NOMO-1 (cell line): ENCODE measurements at regions not wholly inside any gene's neighbourhood (a gene's known extent, or its start where the extent isn't known, plus 50 kb on each side); places are given as distances from the start of the nearest gene placed in this dataset.
A peak's percentile ranks its signal among the peaks of the same experiment; 100 is the strongest.

Experiments
- DNase-seq, 2 experiments: peaks; one replicate each; lab custom pipeline; 2025; ENCODE audit not compliant: unreplicated experiment in 2 of 2; lab: John Stamatoyannopoulos, UW

- DNase-seq, result no peak
Observed at GRCh38 chr12:93197067-93197593, 180.6 kb upstream of the NUDT4 start.

DNA sequence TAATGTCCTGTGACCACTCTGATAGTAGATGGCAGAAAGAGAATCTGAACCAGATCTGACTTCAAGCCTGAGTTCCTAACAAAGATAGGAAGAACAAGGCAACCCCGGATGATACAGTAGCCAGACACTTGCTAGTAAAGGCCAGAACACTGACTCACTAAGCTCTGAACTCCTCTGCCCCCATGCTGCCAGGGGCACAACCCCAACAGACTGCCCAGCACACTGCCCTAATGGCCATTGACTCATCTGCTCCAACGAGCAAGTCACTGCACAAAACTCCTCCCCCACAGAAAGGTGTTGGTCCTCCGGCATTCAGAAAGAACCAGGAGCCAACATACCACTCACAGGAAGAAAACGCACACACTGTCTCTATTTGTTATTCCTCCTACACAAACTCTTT is 179.6 kb upstream of the NUDT4 start:
- DNase-seq, result no peak

DNA sequence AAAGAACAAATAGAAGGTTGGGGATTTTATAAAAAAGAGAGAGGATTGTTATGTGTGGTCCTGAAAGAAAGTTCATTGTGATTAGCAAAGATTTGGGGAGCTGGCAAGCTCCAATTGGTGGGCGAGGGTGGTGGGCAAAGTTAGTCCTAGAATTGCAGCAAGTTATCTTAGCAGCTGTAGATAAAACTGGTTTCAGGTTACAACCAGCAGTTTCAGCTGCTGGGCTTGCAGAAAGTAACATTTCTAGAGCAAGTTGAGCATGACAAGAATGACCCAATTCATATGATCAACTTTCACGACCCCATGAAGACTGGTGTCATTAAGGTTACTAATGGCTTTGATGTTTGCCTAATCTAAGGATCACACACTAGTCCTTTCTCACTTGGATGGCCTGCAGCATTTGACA is 177.9 kb upstream of the NUDT4 start:
- no peak for DNase-seq

DNA sequence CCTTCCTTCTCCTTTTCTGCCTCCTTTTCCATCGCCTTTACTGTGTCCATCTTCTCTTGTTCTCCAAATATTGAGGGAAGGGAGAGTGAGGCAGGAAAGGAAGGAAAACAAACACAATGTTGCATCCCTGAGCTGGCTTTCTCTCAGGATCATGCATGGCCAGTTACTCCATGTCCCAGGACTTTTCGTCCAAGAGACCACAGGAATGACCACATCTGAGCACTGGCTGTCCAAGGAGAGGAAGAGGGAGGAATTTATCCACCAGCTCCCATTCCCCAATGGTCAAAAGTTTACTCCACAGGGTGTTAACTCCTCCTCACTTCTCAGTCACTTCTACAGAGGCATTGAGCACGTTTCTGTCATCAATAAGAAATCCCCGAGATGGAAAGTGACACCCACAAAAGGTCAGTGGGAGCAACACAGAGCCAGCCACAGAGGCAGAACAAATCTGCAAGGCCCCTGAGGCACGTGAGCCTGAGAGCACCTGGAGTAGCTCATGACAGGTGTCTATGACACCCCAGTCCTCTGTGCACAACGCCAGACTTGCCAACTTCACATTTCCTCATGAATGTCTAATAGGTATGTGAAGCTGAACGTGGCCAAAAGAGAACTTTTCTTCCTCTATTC is 177.3 kb upstream of the NUDT4 start:
- DNase-seq, result no peak

DNA sequence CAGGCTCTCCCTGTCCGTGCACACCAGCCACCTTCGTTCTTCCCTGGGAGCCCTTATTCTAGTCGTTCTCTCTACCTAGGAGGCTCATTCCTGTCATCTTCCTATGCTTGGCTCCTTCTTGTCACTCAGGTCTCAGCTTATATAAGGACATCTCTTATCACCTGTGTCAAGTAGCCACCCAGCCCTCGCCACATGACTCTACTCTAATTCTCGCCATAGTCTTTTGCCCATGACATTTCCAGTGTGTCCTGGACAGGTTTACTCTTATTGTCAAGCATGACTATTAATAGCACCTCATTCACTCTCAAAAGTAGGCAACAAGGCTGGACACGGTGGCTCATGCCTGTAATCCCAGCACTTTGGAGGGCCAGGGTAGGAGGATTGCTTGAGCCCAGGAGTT is 175.7 kb upstream of the NUDT4 start:
- no peak for DNase-seq

DNA sequence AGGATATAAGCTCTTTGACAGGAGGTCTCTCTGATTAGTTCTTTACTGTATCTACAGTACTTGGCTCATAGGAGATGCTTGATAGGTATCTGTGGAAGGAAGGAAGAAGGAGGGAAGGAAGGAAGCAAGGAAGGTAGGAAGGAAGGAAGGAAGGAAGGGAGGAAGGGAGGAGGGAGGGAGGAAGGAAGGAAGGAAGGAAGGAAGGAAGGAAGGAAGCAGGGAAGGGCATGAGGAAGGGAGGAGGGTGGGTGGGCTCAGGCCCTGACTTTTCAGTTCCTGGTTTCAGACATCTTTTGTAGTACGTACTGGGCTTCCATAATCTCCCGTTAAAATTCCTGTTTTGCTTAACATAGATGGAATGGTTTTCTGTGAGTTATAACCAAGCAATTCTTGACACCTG is 175.0 kb upstream of the NUDT4 start:
- no peak for DNase-seq

GRCh38 chr12:93203361-93203760 is 174.4 kb upstream of the NUDT4 start:
- DNase-seq, result no peak

DNA sequence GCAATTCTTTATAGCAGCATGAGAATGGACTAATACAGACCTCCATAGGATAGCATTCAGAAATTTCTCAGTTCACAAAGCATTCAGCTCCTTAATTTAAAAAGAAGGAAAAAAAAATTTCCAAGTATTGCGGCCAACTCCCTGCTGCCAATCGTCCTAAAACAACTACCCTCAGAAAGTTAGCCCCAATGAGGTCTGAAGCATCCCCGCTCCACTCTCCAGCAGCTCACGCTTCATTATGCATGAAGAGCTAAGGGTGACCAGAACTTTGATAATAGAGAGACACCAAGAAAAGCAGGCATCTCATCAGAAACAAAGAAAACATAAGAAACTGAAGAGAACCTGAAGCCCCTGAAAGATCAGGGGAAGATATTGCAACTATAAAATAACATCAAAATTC is 172.8 kb upstream of the NUDT4 start:
- no peak for DNase-seq

DNA sequence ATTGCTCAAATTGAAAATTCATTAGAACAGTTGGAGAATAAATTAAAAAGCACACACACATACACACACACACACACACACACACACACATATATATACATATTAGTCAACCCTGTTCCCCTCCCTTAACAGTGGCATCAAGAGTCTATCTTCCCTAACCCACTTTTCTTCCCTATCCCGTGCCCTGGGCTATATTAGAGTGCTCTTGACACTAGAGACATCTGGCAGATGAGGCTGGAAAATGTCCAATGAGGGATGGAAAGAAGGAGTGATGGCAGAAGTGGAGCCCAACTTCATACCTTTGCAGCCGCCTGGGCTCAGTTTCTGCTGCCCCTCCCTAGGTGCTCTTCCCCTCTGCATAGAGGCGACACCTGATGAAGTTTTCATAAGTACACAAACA is 172.4 kb upstream of the NUDT4 start:
- DNase-seq, result no peak

DNA sequence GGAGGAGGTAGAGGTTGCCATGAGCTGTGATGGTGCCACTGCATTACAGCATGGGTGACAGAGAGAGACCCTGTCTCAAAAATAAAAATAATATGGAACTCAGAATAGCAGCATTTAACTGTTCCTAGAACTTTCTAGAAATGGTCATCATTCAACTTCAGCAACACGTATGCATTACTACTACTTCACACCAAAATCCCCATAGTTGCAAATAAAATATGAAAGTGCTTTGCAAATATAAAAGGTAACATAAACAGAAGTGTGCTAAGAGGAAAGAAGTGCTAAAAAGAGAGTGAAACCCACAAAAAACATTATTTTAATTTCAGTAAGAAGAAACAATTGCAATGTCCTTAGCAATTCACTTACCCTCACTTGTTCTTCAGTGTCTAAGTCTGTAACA is 169.7 kb upstream of the NUDT4 start:
- DNase-seq, result no peak

DNA sequence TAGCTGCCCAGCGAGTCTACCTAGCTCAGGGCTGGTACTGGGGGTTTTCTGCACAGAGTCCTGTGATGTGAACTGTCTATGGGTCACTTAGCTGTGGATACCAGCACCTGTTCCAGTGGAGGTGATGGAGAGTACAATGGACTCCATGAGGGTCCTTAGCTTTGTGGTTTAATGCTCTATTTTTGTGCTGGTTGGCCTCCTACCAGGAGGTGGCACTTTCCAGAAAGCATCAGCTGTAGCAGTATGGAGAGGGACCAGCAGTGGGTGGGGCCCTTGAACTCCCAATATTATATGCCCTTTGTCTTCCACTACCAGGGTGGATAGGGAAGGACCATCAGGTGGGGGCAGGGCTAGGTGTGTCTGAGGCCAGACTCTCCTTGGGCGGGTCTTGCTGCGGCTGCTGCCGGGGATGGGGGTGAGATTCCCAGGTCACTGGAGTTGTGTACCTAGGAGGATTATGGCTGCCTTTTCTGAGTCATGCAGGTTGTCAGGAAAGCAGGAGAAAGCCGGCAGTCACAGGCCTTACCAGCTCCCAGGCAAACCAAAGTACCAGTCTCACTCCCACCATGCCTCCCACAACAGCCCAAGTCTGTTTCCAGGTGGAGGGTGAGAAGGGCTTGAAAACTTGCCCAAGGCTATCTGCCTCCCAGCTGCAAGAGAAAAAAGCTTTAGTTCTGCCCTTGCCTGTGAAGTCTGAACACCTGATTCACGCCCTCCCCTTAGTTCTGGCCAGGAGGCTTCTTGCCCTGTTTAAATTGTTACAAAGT is 163.0 kb upstream of the NUDT4 start:
- DNase-seq, result no peak

GRCh38 chr12:93215290-93215678 is 162.4 kb upstream of the NUDT4 start:
- DNase-seq, result no peak

DNA sequence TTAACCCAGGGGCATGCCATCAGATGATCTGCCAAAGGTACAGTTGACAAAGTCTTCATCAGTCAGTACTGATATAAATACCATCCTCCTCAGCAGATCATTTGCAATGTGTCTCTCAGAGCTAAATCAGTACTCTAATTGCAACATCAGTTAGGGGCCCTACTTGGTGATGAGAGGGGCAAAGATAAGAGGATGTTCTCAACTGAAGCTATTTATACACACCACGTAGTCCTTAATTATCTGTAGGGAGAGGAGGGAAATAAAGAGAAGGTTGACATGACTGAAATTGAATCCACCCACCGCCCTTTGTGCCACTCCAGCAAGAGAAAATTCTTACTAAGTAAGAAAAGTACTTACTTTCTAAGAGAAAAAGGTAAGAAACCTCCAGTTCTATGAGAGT is 157.8 kb upstream of the NUDT4 start:
- peak; percentile 89 to 95 for DNase-seq

GRCh38 chr12:93221841-93222240 is 155.9 kb upstream of the NUDT4 start:
- DNase-seq, result no peak

- peak; percentile 75 to 83 for DNase-seq
Observed at GRCh38 chr12:93223440-93224426, 154.0 kb upstream of the NUDT4 start.

GRCh38 chr12:93225094-93225493 is 152.6 kb upstream of the NUDT4 start:
- DNase-seq, result no peak

- peak in 1 of 2 experiments; percentile 9 for DNase-seq
Observed at GRCh38 chr12:93226361-93226760, 151.4 kb upstream of the NUDT4 start.

- DNase-seq, result peak in 1 of 2 experiments; percentile 6
Observed at GRCh38 chr12:93229494-93230325, 148.0 kb upstream of the NUDT4 start.

DNA sequence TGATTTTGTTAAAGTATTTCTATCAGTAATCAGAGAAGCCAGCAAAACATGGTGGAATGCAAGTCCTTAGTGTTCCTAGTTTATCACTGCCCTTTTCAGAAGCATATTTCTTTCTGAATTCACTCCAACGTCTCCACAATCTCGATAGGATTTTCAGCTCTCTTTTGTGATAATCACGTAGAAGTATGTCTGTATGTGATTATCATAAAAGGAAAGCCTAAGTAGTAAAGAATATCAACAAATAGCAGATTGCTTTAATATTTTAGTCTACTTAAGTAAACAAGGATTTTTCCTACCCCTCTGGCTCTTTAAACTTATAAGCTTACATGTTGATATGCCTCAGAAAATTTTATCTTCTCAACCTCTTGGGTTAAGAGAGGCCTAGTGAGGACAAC is 147.4 kb upstream of the NUDT4 start:
- DNase-seq, result no peak

- no peak for DNase-seq
Observed at GRCh38 chr12:93231938-93232337, 145.8 kb upstream of the NUDT4 start.
